ENCODE measurements at regions not wholly inside any gene's neighbourhood (a gene's known extent, or its start where the extent isn't known, plus 50 kb on each side); places are given as distances from the start of the nearest gene placed in this dataset.

- 82 to 86% methylated on average over 4 of the region's 4 CpGs for WGBS, 2 donors
- Histone ChIP-seq H3K27me3 (no peaks in the 10 kb centered on the region), H3K4me3 (no peak overlapping the region), H3K36me3 (no peaks in the 10 kb centered on the region), H3K4me1 (no peaks in the 10 kb centered on the region), H3K9me3 (no peaks in the 10 kb centered on the region), H3K27ac (no peak overlapping the region)
- intact Hi-C loops (cut with DNase I) = no loop called here
- TF ChIP-seq POLR2A (IDR thresholded peaks at IDR 0.05) = no peak
- TF ChIP-seq, protein P1, sequence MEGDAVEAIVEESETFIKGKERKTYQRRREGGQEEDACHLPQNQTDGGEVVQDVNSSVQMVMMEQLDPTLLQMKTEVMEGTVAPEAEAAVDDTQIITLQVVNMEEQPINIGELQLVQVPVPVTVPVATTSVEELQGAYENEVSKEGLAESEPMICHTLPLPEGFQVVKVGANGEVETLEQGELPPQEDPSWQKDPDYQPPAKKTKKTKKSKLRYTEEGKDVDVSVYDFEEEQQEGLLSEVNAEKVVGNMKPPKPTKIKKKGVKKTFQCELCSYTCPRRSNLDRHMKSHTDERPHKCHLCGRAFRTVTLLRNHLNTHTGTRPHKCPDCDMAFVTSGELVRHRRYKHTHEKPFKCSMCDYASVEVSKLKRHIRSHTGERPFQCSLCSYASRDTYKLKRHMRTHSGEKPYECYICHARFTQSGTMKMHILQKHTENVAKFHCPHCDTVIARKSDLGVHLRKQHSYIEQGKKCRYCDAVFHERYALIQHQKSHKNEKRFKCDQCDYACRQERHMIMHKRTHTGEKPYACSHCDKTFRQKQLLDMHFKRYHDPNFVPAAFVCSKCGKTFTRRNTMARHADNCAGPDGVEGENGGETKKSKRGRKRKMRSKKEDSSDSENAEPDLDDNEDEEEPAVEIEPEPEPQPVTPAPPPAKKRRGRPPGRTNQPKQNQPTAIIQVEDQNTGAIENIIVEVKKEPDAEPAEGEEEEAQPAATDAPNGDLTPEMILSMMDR (IDR thresholded peaks at IDR 0.05) = no peak
- no peak for DNase-seq
These were observed 480.4 kb upstream of the TUSC1 start for GRCh38 chr9:26158631-26159150.

GRCh38 chr9:26157411-26157810, 479.2 kb upstream of the TUSC1 start:
- intact Hi-C loops (cut with DNase I) = no loop called here
- no peak for DNase-seq

DNA sequence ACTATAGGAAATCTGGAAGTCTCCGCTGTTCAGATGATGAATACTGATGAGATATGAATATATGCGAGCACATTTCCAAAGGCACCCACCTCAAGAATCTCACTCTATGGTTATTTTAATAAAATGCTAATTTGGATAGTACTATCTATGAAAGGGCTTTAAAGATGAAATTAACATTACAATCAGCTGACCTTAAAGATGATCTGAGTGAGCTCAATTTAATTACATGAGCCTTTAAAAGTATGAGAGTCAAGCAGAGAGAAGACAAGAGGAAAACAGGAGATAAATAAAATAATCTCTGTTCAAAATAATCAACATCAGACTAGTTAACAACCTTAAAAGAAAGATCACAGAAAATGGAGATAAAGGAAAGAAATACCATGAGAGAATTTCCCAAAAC, 474.1 kb upstream of the TUSC1 start:
- H3K27me3 ChIP-seq = no peaks in the 10 kb centered on the region
- no peaks in the 10 kb centered on the region for H3K9me3 ChIP-seq
- no peak overlapping the region for H3K4me3 ChIP-seq
- H3K4me1 ChIP-seq = no peaks in the 10 kb centered on the region
- H3K27ac ChIP-seq = no peak overlapping the region
- intact Hi-C loops (cut with DNase I) = no loop called here
- no peaks in the 10 kb centered on the region for H3K36me3 ChIP-seq
- no peak for DNase-seq
- WGBS, 2 donors = 85 to 90% methylated on average over 2 of the region's 2 CpGs
- TF ChIP-seq POLR2A (IDR thresholded peaks at IDR 0.05) = no peak
- TF ChIP-seq, protein P1 (IDR thresholded peaks at IDR 0.05) = no peak

More at GRCh38 chr9:26157411-26157810, 479.2 kb upstream of the TUSC1 start:
- Histone ChIP-seq H3K4me1 (no peaks in the 10 kb centered on the region), H3K27me3 (no peaks in the 10 kb centered on the region), H3K9me3 (no peaks in the 10 kb centered on the region), H3K36me3 (no peaks in the 10 kb centered on the region), H3K27ac (no peak overlapping the region), H3K4me3 (no peak overlapping the region)
- no peak for TF ChIP-seq POLR2A (IDR thresholded peaks at IDR 0.05)
- TF ChIP-seq, protein P1 (IDR thresholded peaks at IDR 0.05) = no peak
- WGBS, 2 donors = 57 to 69% methylated on average over 5 of the region's 5 CpGs

GRCh38 chr9:26148128-26148527, 469.9 kb upstream of the TUSC1 start:
- no peak overlapping the region for H3K4me3 ChIP-seq
- H3K36me3 ChIP-seq = no peaks in the 10 kb centered on the region
- no peak for DNase-seq
- no peak for TF ChIP-seq POLR2A (IDR thresholded peaks at IDR 0.05)
- TF ChIP-seq, protein P1 (IDR thresholded peaks at IDR 0.05) = no peak
- H3K27ac ChIP-seq = no peak overlapping the region
- WGBS, 2 donors = 61 to 66% methylated on average over 2 of the region's 2 CpGs
- no peaks in the 10 kb centered on the region for H3K4me1 ChIP-seq
- H3K9me3 ChIP-seq = no peaks in the 10 kb centered on the region
- no peaks in the 10 kb centered on the region for H3K27me3 ChIP-seq
- intact Hi-C loops (cut with DNase I) = no loop called here

- Histone ChIP-seq H3K36me3 (no peaks in the 10 kb centered on the region), H3K27me3 (no peaks in the 10 kb centered on the region), H3K9me3 (no peaks in the 10 kb centered on the region), H3K27ac (no peak overlapping the region), H3K4me1 (no peaks in the 10 kb centered on the region), H3K4me3 (no peak overlapping the region)
- intact Hi-C loops (cut with DNase I) = no loop called here
- 91 to 92% methylated on average over 10 of the region's 10 CpGs for WGBS, 2 donors
- DNase-seq = no peak
- TF ChIP-seq, protein P1 (IDR thresholded peaks at IDR 0.05) = no peak
- no peak for TF ChIP-seq POLR2A (IDR thresholded peaks at IDR 0.05)
These were observed 467.7 kb upstream of the TUSC1 start for GRCh38 chr9:26145938-26146337.
